PFSK-1 (cell line): ENCODE measurements at regions not wholly inside any gene's neighbourhood (a gene's known extent, or its start where the extent isn't known, plus 50 kb on each side); places are given as distances from the start of the nearest gene placed in this dataset.

Experiments
- POLR2AphosphoS5 ChIP-seq: IDR thresholded peaks from 2 replicates; pipeline ENCODE4 v1.6.1; 2012; ENCODE audit warnings: low read depth, mild to moderate bottlenecking, control low read depth, low read length, moderate library complexity
- REST ChIP-seq, 2 experiments: IDR thresholded peaks; 2 replicates each; pipeline versions ENCODE4 v1.6.1 to v1.8.0; 2011 to 2012; ENCODE audit warnings: low read depth in 2 of 2, low read length in 2 of 2, control low read depth in 1 of 2, inconsistent platforms in 1 of 2, mild to moderate bottlenecking in 1 of 2, moderate library complexity in 1 of 2; ENCODE audit not compliant: insufficient read depth in 1 of 2
- TAF1 ChIP-seq: IDR thresholded peaks from 2 replicates; pipeline ENCODE4 v1.6.1; 2012; ENCODE audit warnings: low read length, control low read depth, borderline replicate concordance; ENCODE audit not compliant: insufficient read depth

- TF ChIP-seq TAF1 (no peak), POLR2AphosphoS5 (no peak), REST (IDR thresholded peaks at IDR 0.05; ENCODE audit: insufficient read depth in 1 of 2, low read depth in 2 of 2, low read length in 2 of 2) (no peak)
These were observed 187.2 kb upstream of the SOX4 start for GRCh38 chr6:21406316-21406715.
